HCT116 (cell line): ENCODE measurements at regions not wholly inside any gene's neighbourhood (a gene's known extent, or its start where the extent isn't known, plus 50 kb on each side); places are given as distances from the start of the nearest gene placed in this dataset.

ENCODE experiments used
- ATAC-seq: fragments of 200-7000 bp; cut with Tn5 transposase; 2 replicates; pipeline ENCODE4 v1.9.1; 2020; ENCODE audit warnings: mild to moderate bottlenecking, moderate library complexity
- BruUV-seq: library from RNA; stranded (reverse); fragments of 400-500 nt; replicated peaks from 2 replicates; lab custom pipeline; 2021; lab: Mats Ljungman, UMichigan
- CTCF ChIA-PET: fragments of 300-600 bp; sonication (Branson Sonifier 250); formaldehyde crosslinking; loops from one replicate; lab custom pipeline; 2021; ENCODE audit warnings: antibody characterized with exemption; lab: Charles Lee
- POLR2A ChIA-PET: fragments of 300-600, 350-600 bp; sonication (Branson Sonifier 250); formaldehyde crosslinking; loops from one replicate; lab custom pipeline; 2021; ENCODE audit warnings: antibody characterized with exemption; lab: Charles Lee
- RAD21 ChIA-PET, 2 experiments: fragments of 300-600 bp; sonication (Branson Sonifier 250); formaldehyde crosslinking; loops; one replicate each; lab custom pipeline; 2023; ENCODE audit warnings: low total read pairs in 2 of 2; ENCODE audit not compliant: uncharacterized antibody in 2 of 2, unreplicated experiment in 2 of 2, low non-redundant PET in 1 of 2; lab: Charles Lee
- DNase-seq: peaks from one replicate; pipeline ENCODE4 v3.0.0-alpha.2; 2010; ENCODE audit warnings: low read depth, low spot score
- H2AFZ ChIP-seq: fragments of 200-600 bp; shearing (Covaris generic), sonication (generic); 2 replicates; pipeline ENCODE4 v1.6.1; 2017; ENCODE audit warnings: low read depth, mixed run types, mixed read lengths, antibody characterized with exemption, low read length; ENCODE audit not compliant: poor library complexity, severe bottlenecking
- H3K27ac ChIP-seq: 2 replicates; pipeline ENCODE4 v1.5.1; 2012; ENCODE audit warnings: low read depth, low read length
- H3K27me3 ChIP-seq: fragments of 200-600 bp; sonication (generic); 2 replicates; pipeline ENCODE4 v1.6.1; 2016; ENCODE audit warnings: mixed run types, low read length, mixed read lengths; ENCODE audit not compliant: insufficient read depth
- H3K36me3 ChIP-seq, 2 experiments: fragments of 200-500 bp in 1 of 2; fragments of 200-600 bp in 1 of 2; sonication (Bioruptor generic) in 1 of 2; sonication (generic) in 1 of 2; 2 replicates each; pipeline versions ENCODE4 v1.5.1 to v1.6.1; 2014 to 2016; ENCODE audit warnings: low read length in 2 of 2, inconsistent platforms in 1 of 2, mixed read lengths in 1 of 2, mixed run types in 1 of 2; ENCODE audit not compliant: insufficient read depth in 2 of 2, control insufficient read depth in 1 of 2
- H3K4me1 ChIP-seq, 2 experiments: fragments of 200-600 bp in 1 of 2; sonication (generic) in 1 of 2; 2 replicates each; pipeline versions ENCODE4 v1.5.1 to v1.6.1; 2012 to 2017; ENCODE audit warnings: low read length in 2 of 2, inconsistent platforms in 1 of 2, mild to moderate bottlenecking in 1 of 2, mixed read lengths in 1 of 2, mixed run types in 1 of 2, moderate library complexity in 1 of 2; ENCODE audit not compliant: insufficient read depth in 2 of 2, control insufficient read depth in 1 of 2
- H3K4me2 ChIP-seq: fragments of 200-600 bp; sonication (generic); 2 replicates; pipeline ENCODE4 v1.6.1; 2017; ENCODE audit warnings: mixed run types, low read length, mixed read lengths
- H3K4me3 ChIP-seq, 2 experiments: fragments of 200-600 bp in 1 of 2; sonication (generic) in 1 of 2; replicated peaks in 1 of 2; 2 replicates each; pipeline ENCODE4 v1.5.1; 2011 to 2016; ENCODE audit warnings: low read length in 2 of 2, control low read depth in 1 of 2, low read depth in 1 of 2, mild to moderate bottlenecking in 1 of 2, mixed read lengths in 1 of 2, mixed run types in 1 of 2
- H3K79me2 ChIP-seq: fragments of 200-600 bp; sonication (generic); 2 replicates; pipeline ENCODE4 v1.6.1; 2017; ENCODE audit warnings: mild to moderate bottlenecking, mixed run types, low read length, moderate library complexity, mixed read lengths; ENCODE audit not compliant: insufficient read depth
- H3K9ac ChIP-seq: fragments of 200-600 bp; sonication (generic); 2 replicates; pipeline ENCODE4 v1.6.1; 2016; ENCODE audit warnings: low read length, mixed read lengths
- H3K9me2 ChIP-seq: fragments of 200-600 bp; sonication (generic), shearing (Covaris generic); 2 replicates; pipeline ENCODE4 v1.6.1; 2017; ENCODE audit warnings: mixed run types, mild to moderate bottlenecking, moderate library complexity; ENCODE audit not compliant: insufficient read depth
- H3K9me3 ChIP-seq, 2 experiments: fragments of 200-500 bp in 1 of 2; fragments of 200-600 bp in 1 of 2; sonication (Bioruptor generic) in 1 of 2; sonication (generic) in 1 of 2; 2 replicates each; pipeline ENCODE4 v1.6.1; 2014 to 2017; ENCODE audit warnings: low read length in 2 of 2, mixed read lengths in 2 of 2, inconsistent platforms in 1 of 2, low read depth in 1 of 2, mild to moderate bottlenecking in 1 of 2, mixed run types in 1 of 2, moderate library complexity in 1 of 2; ENCODE audit not compliant: control insufficient read depth in 1 of 2, insufficient read depth in 1 of 2
- H4K20me1 ChIP-seq: fragments of 200-600 bp; sonication (generic), shearing (Covaris generic); 2 replicates; pipeline ENCODE4 v1.6.1; 2017; ENCODE audit warnings: mixed run types, mild to moderate bottlenecking, moderate library complexity; ENCODE audit not compliant: insufficient read depth
- ATF3 ChIP-seq: IDR thresholded peaks from 2 replicates; pipeline ENCODE4 v1.6.1; 2012
- CEBPB ChIP-seq: IDR thresholded peaks from 2 replicates; pipeline ENCODE4 v1.6.1; 2012; ENCODE audit warnings: low read depth
- EGR1 ChIP-seq: IDR thresholded peaks from 2 replicates; pipeline ENCODE4 v1.6.1; 2012; ENCODE audit warnings: low read depth
- ELF1 ChIP-seq: IDR thresholded peaks from 2 replicates; pipeline ENCODE4 v1.6.1; 2012; ENCODE audit warnings: low read depth, borderline replicate concordance
- EZH2 ChIP-seq: fragments of 200-600 bp; sonication (generic); IDR thresholded peaks from 2 replicates; pipeline ENCODE4 v1.6.1; 2017; ENCODE audit warnings: antibody characterized with exemption, mixed run types
- EZH2phosphoT487 ChIP-seq: fragments of 200-600 bp; IDR thresholded peaks from 2 replicates; pipeline ENCODE4 v1.6.1; 2018; ENCODE audit warnings: antibody characterized with exemption, borderline replicate concordance
- JUND ChIP-seq: IDR thresholded peaks from 2 replicates; pipeline ENCODE4 v1.6.1; 2012
- MAX ChIP-seq: IDR thresholded peaks from 2 replicates; pipeline ENCODE4 v1.6.1; 2012
- POLR2A ChIP-seq: IDR thresholded peaks from 2 replicates; pipeline ENCODE4 v1.7.0; 2011; ENCODE audit warnings: borderline replicate concordance; ENCODE audit not compliant: insufficient read depth, insufficient read length; ENCODE audit errors: extremely low read depth
- REST ChIP-seq: IDR thresholded peaks from 2 replicates; pipeline ENCODE4 v1.6.1; 2012; ENCODE audit warnings: low read depth
- SP1 ChIP-seq: IDR thresholded peaks from 2 replicates; pipeline ENCODE4 v1.6.1; 2012; ENCODE audit warnings: low read depth
- SRF ChIP-seq: IDR thresholded peaks from 2 replicates; pipeline ENCODE4 v1.6.1; 2012; ENCODE audit warnings: low read depth
- YY1 ChIP-seq: IDR thresholded peaks from 2 replicates; pipeline ENCODE4 v1.6.1; 2011; ENCODE audit warnings: low read length, low read depth, moderate library complexity, mild to moderate bottlenecking; ENCODE audit not compliant: insufficient replicate concordance; ENCODE audit errors: extremely low read depth
- ZBTB33 ChIP-seq: IDR thresholded peaks from 2 replicates; pipeline ENCODE4 v1.6.1; 2011; ENCODE audit warnings: mild to moderate bottlenecking, low read length, moderate library complexity; ENCODE audit not compliant: insufficient replicate concordance; ENCODE audit errors: extremely low read depth
- ZFX ChIP-seq: fragments of 450-650 bp; IDR thresholded peaks from 2 replicates; pipeline ENCODE4 v1.6.1; 2017
- ZNF274 ChIP-seq: fragments of 200-500 bp; sonication (Bioruptor generic); IDR thresholded peaks from 2 replicates; pipeline ENCODE4 v1.6.1; 2014; ENCODE audit warnings: mild to moderate bottlenecking, low read depth, low read length, inconsistent platforms
- intact Hi-C: fragments of 100-400 bp; cut with micrococcal nuclease; formaldehyde crosslinking; loops from 2 replicates; pipeline ENCODE4 v1.10.0; 2022
- TF ChIP-seq, protein P1 (sequence below), 3 experiments: fragments of 200-600 bp in 1 of 3; sonication (generic) in 1 of 3; IDR thresholded peaks in 2 of 3; conservative IDR thresholded peaks in 1 of 3; 2 replicates each; pipeline ENCODE4 v1.5.1; 2012 to 2017; ENCODE audit warnings: low read depth in 2 of 3, low read length in 2 of 3, antibody characterized with exemption in 1 of 3, borderline replicate concordance in 1 of 3, control low read depth in 1 of 3, mild to moderate bottlenecking in 1 of 3, mixed read lengths in 1 of 3, mixed run types in 1 of 3, moderate library complexity in 1 of 3; ENCODE audit not compliant: insufficient read depth in 1 of 3

DNA sequence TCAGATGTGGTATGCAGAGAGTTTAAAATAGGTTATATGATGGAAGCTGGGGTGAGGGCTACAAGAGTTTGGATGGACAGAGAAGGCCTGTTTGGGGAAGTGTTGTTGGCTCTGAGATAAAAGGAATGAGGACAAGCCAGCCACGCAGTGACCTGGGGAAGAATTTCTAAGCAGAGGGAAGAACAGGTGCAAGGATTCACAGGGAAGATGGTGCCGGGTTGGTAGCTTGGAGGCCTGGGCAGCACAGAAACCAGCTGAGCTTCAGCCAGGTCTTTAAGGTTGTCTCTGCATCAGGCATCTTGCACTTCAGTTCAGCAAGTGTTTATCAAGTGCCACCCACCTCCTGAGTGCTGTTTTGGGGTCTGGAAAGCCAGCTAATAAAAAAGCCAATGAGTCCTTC is 1163.7 kb downstream of the AACS start:
- H2AFZ ChIP-seq: no peak overlapping the region
- DNase-seq (no peak), ATAC-seq (no peak)
- H3K4me3 ChIP-seq: no peak overlapping the region
- H3K36me3 ChIP-seq: no peaks in the 10 kb centered on the region
- no peak overlapping the region for H3K9ac ChIP-seq
- RAD21 ChIA-PET: no interaction called here
- no TSS peak for BruUV-seq
- POLR2A ChIA-PET: no interaction called here
- H3K4me2 ChIP-seq: no peak overlapping the region
- H3K79me2 ChIP-seq: no peaks in the 10 kb centered on the region
- intact Hi-C loops: no loop called here
- peaks cover 14 to 21% of the 10 kb centered on the region in 2 experiments; a peak in 2 of 4 replicates for H3K9me3 ChIP-seq
- no peaks in the 10 kb centered on the region for H3K4me1 ChIP-seq
- H3K9me2 ChIP-seq: no peaks in the 10 kb centered on the region
- H3K27me3 ChIP-seq: no peaks in the 10 kb centered on the region
- H3K27ac ChIP-seq: no peak overlapping the region
- no peaks in the 10 kb centered on the region for H4K20me1 ChIP-seq
- TF ChIP-seq, protein P1, sequence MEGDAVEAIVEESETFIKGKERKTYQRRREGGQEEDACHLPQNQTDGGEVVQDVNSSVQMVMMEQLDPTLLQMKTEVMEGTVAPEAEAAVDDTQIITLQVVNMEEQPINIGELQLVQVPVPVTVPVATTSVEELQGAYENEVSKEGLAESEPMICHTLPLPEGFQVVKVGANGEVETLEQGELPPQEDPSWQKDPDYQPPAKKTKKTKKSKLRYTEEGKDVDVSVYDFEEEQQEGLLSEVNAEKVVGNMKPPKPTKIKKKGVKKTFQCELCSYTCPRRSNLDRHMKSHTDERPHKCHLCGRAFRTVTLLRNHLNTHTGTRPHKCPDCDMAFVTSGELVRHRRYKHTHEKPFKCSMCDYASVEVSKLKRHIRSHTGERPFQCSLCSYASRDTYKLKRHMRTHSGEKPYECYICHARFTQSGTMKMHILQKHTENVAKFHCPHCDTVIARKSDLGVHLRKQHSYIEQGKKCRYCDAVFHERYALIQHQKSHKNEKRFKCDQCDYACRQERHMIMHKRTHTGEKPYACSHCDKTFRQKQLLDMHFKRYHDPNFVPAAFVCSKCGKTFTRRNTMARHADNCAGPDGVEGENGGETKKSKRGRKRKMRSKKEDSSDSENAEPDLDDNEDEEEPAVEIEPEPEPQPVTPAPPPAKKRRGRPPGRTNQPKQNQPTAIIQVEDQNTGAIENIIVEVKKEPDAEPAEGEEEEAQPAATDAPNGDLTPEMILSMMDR (IDR thresholded peaks at IDR 0.05 in 2 of 3, conservative IDR thresholded peaks at IDR 0.05 in 1 of 3; ENCODE audit: borderline replicate concordance in 1 of 3, insufficient read depth in 1 of 3, low read depth in 2 of 3, low read length in 2 of 3): no peak
- TF ChIP-seq YY1: no peak
- no peak for TF ChIP-seq CEBPB
- no peak for TF ChIP-seq JUND
- no peak for TF ChIP-seq POLR2A
- TF ChIP-seq MAX: no peak
- no peak for TF ChIP-seq EZH2
- TF ChIP-seq SP1: no peak
- TF ChIP-seq SRF: no peak
- no peak for TF ChIP-seq EZH2phosphoT487
- TF ChIP-seq REST: no peak
- no peak for TF ChIP-seq ZBTB33
- TF ChIP-seq ELF1: no peak
- no peak for TF ChIP-seq EGR1
- no peak for TF ChIP-seq ZNF274
- no peak for TF ChIP-seq ATF3
- TF ChIP-seq ZFX: no peak
- CTCF ChIA-PET: no interaction called here
